Parathyroid adenoma (tissue), 2 donors: ENCODE measurements at regions not wholly inside any gene's neighbourhood (a gene's known extent, or its start where the extent isn't known, plus 50 kb on each side); places are given as distances from the start of the nearest gene placed in this dataset.

Source experiments
- H2AFZ ChIP-seq: fragments of 300-600 bp; sonication (generic); one replicate; pipeline ENCODE4 v1.7.0; 2017; ENCODE audit warnings: antibody characterized with exemption, mild to moderate bottlenecking
- H3K27ac ChIP-seq: fragments of 300-600 bp; sonication (generic); one replicate; pipeline ENCODE4 v1.7.0; 2017
- H3K27me3 ChIP-seq: fragments of 300-600 bp; sonication (generic); one replicate; pipeline ENCODE4 v1.7.0; 2017; ENCODE audit warnings: low read length; ENCODE audit not compliant: control insufficient read depth, insufficient read depth
- H3K36me3 ChIP-seq: fragments of 300-600 bp; sonication (generic); one replicate; pipeline ENCODE4 v1.7.0; 2017; ENCODE audit warnings: low read length; ENCODE audit not compliant: control insufficient read depth, insufficient read depth
- H3K4me1 ChIP-seq: fragments of 300-600 bp; sonication (generic); one replicate; pipeline ENCODE4 v1.7.0; 2017; ENCODE audit warnings: control low read depth
- H3K4me2 ChIP-seq: fragments of 300-600 bp; sonication (generic); one replicate; pipeline ENCODE4 v1.7.0; 2017; ENCODE audit warnings: low read length
- H3K4me3 ChIP-seq: fragments of 300-600 bp; sonication (generic); one replicate; pipeline ENCODE4 v1.7.0; 2017; ENCODE audit warnings: low read depth, low read length
- H3K79me2 ChIP-seq: fragments of 300-600 bp; sonication (generic); one replicate; pipeline ENCODE4 v1.7.0; 2017; ENCODE audit warnings: control low read depth
- H3K9ac ChIP-seq: fragments of 300-600 bp; sonication (generic); one replicate; pipeline ENCODE4 v1.7.0; 2017; ENCODE audit warnings: mild to moderate bottlenecking
- H3K9me3 ChIP-seq: fragments of 300-600 bp; sonication (generic); one replicate; pipeline ENCODE4 v1.7.0; 2017; ENCODE audit warnings: low read length; ENCODE audit not compliant: control insufficient read depth
- TF ChIP-seq, protein P1 (sequence below): fragments of 300-600 bp; sonication (generic); IDR thresholded peaks from one replicate; pipeline ENCODE4 v1.7.0; 2017; ENCODE audit warnings: antibody characterized with exemption, mild to moderate bottlenecking
- donor health status: primary hyperparathyroidism.

DNA sequence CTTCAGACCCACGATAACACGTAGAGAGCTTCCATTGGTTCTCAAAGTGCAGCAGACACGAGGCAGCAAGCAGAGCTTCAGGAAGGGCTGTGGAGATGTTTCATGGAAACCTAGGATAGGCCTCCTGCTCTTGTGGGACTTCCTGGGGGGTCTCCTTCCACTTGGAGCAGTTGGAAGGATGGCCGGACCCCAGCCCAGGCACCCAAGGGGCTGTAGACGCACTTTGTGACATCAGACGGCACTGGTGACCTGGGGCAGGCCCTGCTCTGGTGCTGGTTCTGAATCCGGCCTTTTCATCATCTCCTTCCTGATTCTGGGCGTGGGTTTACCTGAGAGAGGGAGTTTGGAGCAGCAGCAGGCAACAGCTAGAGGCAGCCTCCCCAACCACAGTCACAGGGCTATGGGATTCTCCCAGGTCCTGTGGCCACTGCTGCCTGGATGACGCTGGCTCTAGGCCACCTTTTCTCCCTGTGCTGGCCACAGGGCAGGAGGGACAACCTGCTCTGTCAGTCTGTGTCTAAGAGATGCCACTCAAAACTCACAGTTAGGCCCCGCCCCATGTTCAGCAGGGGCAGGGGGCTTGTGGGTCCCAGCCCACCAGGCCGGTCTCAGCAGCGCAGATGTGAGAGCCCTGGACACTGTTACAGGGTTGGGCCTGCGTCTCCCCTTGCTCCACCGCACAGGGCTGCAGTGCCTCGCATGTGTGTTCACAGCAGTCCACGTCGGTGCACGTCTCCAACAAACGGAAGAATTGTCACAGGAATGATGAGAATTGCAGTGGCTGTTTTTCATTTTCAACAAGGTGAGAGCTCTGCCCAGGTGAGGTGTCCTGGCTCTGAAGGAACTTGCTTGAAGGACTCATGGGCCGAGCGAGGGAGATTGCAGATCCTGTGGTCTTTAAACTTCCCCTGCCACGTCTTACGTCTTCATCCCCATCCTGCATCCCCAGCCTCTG, 569.3 kb downstream of the TCERG1L start:
- no peak overlapping the region for H3K9ac ChIP-seq
- H3K27me3 ChIP-seq: no peaks in the 10 kb centered on the region
- no peak overlapping the region for H3K27ac ChIP-seq
- no peak overlapping the region for H3K4me3 ChIP-seq
- H3K4me2 ChIP-seq: no peak overlapping the region
- TF ChIP-seq, protein P1, sequence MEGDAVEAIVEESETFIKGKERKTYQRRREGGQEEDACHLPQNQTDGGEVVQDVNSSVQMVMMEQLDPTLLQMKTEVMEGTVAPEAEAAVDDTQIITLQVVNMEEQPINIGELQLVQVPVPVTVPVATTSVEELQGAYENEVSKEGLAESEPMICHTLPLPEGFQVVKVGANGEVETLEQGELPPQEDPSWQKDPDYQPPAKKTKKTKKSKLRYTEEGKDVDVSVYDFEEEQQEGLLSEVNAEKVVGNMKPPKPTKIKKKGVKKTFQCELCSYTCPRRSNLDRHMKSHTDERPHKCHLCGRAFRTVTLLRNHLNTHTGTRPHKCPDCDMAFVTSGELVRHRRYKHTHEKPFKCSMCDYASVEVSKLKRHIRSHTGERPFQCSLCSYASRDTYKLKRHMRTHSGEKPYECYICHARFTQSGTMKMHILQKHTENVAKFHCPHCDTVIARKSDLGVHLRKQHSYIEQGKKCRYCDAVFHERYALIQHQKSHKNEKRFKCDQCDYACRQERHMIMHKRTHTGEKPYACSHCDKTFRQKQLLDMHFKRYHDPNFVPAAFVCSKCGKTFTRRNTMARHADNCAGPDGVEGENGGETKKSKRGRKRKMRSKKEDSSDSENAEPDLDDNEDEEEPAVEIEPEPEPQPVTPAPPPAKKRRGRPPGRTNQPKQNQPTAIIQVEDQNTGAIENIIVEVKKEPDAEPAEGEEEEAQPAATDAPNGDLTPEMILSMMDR: no peak
- no peaks in the 10 kb centered on the region for H3K4me1 ChIP-seq
- no peak overlapping the region for H2AFZ ChIP-seq
- H3K79me2 ChIP-seq: no peaks in the 10 kb centered on the region
- H3K36me3 ChIP-seq: no peaks in the 10 kb centered on the region
- H3K9me3 ChIP-seq: no peaks in the 10 kb centered on the region

DNA sequence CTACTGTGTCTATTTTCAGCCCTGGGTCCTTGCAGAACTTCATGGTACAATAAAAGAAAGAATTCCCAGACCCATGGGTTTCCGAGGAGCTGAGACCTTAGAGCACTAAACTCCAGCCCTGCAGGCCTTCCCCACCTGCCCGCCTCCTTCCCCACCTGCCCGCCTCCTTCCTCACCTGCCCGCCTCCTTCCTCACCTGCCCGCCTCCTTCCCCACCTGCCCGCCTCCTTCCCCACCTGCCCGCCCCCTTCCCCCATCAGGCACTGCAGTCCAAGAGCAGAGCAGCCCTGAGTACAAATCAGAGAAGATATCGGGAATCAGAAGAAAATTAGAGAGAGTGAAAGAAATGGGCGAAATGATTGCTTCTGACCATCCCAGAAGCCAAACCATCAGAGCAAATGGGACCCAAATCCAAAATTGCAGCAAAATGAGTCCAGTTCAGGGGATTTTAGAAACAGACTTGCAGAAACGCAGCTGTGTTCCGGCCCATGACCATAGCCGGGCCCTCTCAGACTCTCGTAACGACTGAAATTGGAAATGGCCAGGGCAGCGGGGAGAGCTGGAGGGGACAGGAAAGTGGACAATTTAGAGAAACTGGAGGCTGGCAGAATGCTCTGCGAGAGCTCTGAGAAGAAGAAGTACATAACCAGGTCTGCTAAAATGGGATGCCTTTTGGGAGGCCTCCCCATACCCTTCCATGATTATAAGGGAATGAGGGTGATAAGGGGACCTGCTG, 568.4 kb downstream of the TCERG1L start:
- no peak overlapping the region for H3K4me2 ChIP-seq
- H3K9ac ChIP-seq: no peak overlapping the region
- H3K27me3 ChIP-seq: no peaks in the 10 kb centered on the region
- no peaks in the 10 kb centered on the region for H3K4me1 ChIP-seq
- H3K9me3 ChIP-seq: no peaks in the 10 kb centered on the region
- H3K4me3 ChIP-seq: no peak overlapping the region
- H2AFZ ChIP-seq: no peak overlapping the region
- no peaks in the 10 kb centered on the region for H3K36me3 ChIP-seq
- no peaks in the 10 kb centered on the region for H3K79me2 ChIP-seq
- TF ChIP-seq, protein P1: no peak
- no peak overlapping the region for H3K27ac ChIP-seq

DNA sequence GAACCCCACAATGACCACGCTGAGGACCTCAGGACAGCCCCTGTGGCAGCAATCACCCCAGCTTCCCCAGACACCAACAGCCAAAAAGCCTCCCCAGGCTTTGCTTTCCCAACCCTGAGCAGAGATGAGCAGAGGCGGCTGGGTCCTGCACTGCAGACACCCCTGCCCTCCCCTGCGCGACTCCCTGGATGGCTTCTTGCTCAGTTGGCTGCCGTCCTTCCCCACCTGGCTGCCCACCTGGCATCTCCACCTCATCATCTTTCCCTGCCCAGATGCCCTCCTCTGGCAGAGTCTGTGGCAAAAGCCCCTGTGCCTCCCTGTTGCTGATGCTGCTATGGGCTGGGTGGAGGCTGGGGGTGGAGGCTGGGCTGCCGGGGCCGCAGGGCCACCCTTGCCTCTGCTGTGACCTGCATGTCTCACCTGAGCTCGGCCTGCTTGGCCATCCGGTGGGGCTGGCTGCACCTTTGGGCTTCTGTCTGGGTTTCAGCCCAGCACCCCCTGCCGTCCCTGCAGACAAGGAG, 567.7 kb downstream of the TCERG1L start:
- no peaks in the 10 kb centered on the region for H3K27me3 ChIP-seq
- TF ChIP-seq, protein P1: no peak
- no peak overlapping the region for H2AFZ ChIP-seq
- H3K4me3 ChIP-seq: no peak overlapping the region
- no peak overlapping the region for H3K27ac ChIP-seq
- no peak overlapping the region for H3K4me2 ChIP-seq
- H3K9ac ChIP-seq: no peak overlapping the region
- no peaks in the 10 kb centered on the region for H3K36me3 ChIP-seq
- H3K4me1 ChIP-seq: no peaks in the 10 kb centered on the region
- no peaks in the 10 kb centered on the region for H3K9me3 ChIP-seq
- H3K79me2 ChIP-seq: no peaks in the 10 kb centered on the region

DNA sequence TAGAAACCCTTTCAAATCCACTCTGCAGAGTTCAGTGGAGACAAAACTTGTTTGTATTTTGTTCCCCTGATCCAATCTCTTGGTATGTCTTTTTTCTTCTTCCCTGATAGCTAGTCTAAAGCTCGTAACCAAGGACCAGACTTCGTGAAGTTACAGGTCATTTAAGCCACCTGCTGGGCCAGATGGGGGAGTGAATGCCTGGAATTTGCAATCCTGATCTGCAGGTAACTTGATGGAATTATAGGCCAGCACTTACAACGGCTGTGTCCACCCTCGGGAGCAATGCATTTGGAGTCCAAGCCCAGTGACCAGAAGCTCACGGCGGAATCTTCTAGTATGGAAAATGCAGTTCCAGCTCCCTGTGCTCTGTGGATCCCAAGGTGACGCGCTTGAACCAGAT, 566.9 kb downstream of the TCERG1L start:
- Histone ChIP-seq H3K4me2 (no peak overlapping the region), H3K27ac (no peak overlapping the region)
- TF ChIP-seq, protein P1: no peak

More for the DNA sequence above, 566.9 kb downstream of the TCERG1L start:
- Histone ChIP-seq H3K79me2 (no peaks in the 10 kb centered on the region), H3K4me3 (no peak overlapping the region), H3K36me3 (no peaks in the 10 kb centered on the region), H3K4me1 (no peaks in the 10 kb centered on the region), H3K27me3 (no peaks in the 10 kb centered on the region), H2AFZ (no peak overlapping the region), H3K9me3 (no peaks in the 10 kb centered on the region), H3K9ac (no peak overlapping the region)
